Esophagus squamous epithelium (tissue), 4 donors: ENCODE measurements at regions not wholly inside any gene's neighbourhood (a gene's known extent, or its start where the extent isn't known, plus 50 kb on each side); places are given as distances from the start of the nearest gene placed in this dataset.

ENCODE experiments used
- POLR2A ChIP-seq, 4 donors: fragments of 450-650 bp; IDR thresholded peaks; one replicate each; pipeline ENCODE4 v1.6.1; 2017; ENCODE audit warnings: antibody characterized with exemption in 4 of 4, mild to moderate bottlenecking in 4 of 4, moderate library complexity in 3 of 4
- TF ChIP-seq, protein P1 (sequence below), 6 experiments: fragments of 450-650 bp in 4 of 6; fragments of 200-600 bp in 2 of 6; sonication (generic) in 2 of 6; IDR thresholded peaks; one replicate each; pipeline ENCODE4 v1.5.1; 2016 to 2019; ENCODE audit warnings: antibody characterized with exemption in 6 of 6, mild to moderate bottlenecking in 4 of 6, moderate library complexity in 4 of 6

DNA sequence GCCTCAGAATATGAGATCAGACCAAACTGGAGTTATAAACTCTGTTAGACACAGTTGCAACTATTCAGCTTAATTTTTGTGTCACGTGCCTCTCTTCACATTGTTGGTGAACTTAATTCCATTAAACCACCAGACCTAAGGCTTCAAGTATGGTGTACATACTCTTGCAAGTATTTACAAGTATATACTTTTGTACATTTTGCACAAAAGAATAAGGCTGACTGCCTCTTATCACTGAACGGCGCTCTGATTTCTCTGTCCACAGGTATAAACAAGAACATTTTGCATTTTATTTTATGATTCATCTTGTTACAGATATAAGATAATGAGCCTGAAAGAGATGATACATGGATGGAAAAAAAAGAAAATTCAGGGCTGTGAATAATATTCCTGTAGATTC, 269.7 kb upstream of the ACVR2A start:
- TF ChIP-seq, protein P1, sequence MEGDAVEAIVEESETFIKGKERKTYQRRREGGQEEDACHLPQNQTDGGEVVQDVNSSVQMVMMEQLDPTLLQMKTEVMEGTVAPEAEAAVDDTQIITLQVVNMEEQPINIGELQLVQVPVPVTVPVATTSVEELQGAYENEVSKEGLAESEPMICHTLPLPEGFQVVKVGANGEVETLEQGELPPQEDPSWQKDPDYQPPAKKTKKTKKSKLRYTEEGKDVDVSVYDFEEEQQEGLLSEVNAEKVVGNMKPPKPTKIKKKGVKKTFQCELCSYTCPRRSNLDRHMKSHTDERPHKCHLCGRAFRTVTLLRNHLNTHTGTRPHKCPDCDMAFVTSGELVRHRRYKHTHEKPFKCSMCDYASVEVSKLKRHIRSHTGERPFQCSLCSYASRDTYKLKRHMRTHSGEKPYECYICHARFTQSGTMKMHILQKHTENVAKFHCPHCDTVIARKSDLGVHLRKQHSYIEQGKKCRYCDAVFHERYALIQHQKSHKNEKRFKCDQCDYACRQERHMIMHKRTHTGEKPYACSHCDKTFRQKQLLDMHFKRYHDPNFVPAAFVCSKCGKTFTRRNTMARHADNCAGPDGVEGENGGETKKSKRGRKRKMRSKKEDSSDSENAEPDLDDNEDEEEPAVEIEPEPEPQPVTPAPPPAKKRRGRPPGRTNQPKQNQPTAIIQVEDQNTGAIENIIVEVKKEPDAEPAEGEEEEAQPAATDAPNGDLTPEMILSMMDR (IDR thresholded peaks at IDR 0.05): no peak
- no peak for TF ChIP-seq POLR2A (IDR thresholded peaks at IDR 0.05)
